Dendritic cell treated with granulocyte-macrophage colony-stimulating factor and Interleukin-4, amounts not matched to agents 40 ng/mL and 50 ng/mL, for 4 days (primary cell): ENCODE measurements at regions not wholly inside any gene's neighbourhood (a gene's known extent, or its start where the extent isn't known, plus 50 kb on each side); places are given as distances from the start of the nearest gene placed in this dataset.

Experiments used
- H3K27ac Mint-ChIP-seq: one replicate; pipeline ENCODE4 v1.8.0; 2022; ENCODE audit warnings: mild to moderate bottlenecking, mixed read lengths
- H3K27me3 Mint-ChIP-seq: one replicate; pipeline ENCODE4 v1.8.0; 2022; ENCODE audit warnings: mild to moderate bottlenecking, mixed read lengths
- H3K36me3 Mint-ChIP-seq: one replicate; pipeline ENCODE4 v1.8.0; 2022; ENCODE audit warnings: low read depth, mixed read lengths
- H3K4me1 Mint-ChIP-seq: one replicate; pipeline ENCODE4 v1.8.0; 2022; ENCODE audit warnings: low read depth, mixed read lengths
- H3K4me3 Mint-ChIP-seq: one replicate; pipeline ENCODE4 v1.8.0; 2022; ENCODE audit warnings: mild to moderate bottlenecking, moderate library complexity, mixed read lengths
- H3K9me3 Mint-ChIP-seq: one replicate; pipeline ENCODE4 v1.8.0; 2022; ENCODE audit warnings: mixed read lengths
- intact Hi-C: fragments of 100-400 bp; cut with micrococcal nuclease; formaldehyde crosslinking; loops from one replicate; pipeline ENCODE4 v1.15.0; 2022

DNA sequence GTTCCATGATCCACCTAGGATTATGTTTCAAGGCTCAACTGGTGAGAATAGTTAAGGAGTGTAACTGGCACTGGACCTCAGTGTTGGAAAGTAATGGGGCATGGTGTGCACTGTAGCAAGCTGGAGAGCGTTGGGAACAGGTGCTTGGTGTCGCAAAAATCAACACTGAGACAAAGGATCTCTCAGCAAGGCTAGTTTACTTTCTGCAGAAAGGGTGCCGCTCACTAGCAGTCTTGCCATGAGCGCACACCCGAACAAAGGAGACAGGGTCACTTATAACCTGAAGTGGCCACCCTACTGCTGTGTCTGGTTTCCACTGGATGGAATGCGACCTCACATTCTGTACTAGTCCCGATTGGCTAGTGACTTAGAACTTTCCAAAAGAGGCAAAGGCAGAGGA, 133.2 kb downstream of the TMEM17 start:
- no peaks in the 10 kb centered on the region for H3K27me3 Mint-ChIP-seq
- no peaks in the 10 kb centered on the region for H3K36me3 Mint-ChIP-seq
- intact Hi-C loops = no loop called here
- no peak overlapping the region for H3K27ac Mint-ChIP-seq
- no peaks in the 10 kb centered on the region for H3K4me1 Mint-ChIP-seq
- no peak overlapping the region for H3K4me3 Mint-ChIP-seq
- peaks cover 23% of the 10 kb centered on the region for H3K9me3 Mint-ChIP-seq

DNA sequence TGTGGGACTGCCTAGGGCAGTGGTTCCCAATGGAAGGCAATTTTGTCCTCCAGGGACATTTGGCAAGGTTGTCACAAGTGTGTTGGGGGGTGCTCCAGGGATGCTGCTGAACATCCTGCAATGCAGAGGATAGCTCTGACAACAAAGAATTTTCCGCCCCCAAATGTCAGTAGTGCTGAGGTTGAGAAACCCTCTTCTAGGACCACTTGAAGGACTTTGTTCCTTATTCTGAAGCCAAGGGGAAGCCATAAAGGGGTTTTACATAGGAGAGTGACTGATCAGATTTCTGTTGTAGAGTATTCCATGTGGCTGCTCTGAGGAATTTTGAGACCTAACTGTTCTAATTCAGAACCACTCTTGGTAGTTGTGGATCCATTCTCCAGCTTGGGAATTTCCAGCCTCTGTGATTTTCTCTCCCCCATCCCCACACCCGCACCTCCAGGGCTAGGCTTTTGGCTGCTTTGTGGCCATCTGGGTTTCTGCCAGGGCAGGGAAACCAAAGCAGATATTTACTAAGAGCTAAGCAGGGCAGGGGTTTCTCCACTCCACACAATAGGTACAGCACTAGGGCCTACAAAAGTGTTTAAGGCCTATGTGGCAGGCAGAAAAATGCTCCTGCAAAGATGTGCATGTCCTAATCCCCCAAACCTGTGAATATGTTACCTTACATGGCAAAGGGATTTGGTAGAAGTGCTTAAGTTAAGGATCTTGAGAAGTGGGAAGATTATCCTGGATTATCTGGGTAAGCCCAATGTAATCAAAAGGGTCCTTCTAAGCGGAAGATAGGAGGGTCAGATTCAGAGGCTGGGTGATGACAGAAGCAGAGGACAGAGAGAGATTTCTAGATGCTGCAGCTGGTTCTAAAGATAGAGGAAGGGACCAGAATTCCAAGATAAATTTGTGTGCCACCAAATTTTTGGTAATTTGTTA, 135.4 kb downstream of the TMEM17 start:
- Mint-ChIP-seq H3K27ac (no peak overlapping the region), H3K36me3 (no peaks in the 10 kb centered on the region), H3K27me3 (no peaks in the 10 kb centered on the region), H3K4me1 (no peaks in the 10 kb centered on the region), H3K9me3 (peaks cover 23% of the 10 kb centered on the region), H3K4me3 (no peak overlapping the region)
- intact Hi-C loops = no loop called here

DNA sequence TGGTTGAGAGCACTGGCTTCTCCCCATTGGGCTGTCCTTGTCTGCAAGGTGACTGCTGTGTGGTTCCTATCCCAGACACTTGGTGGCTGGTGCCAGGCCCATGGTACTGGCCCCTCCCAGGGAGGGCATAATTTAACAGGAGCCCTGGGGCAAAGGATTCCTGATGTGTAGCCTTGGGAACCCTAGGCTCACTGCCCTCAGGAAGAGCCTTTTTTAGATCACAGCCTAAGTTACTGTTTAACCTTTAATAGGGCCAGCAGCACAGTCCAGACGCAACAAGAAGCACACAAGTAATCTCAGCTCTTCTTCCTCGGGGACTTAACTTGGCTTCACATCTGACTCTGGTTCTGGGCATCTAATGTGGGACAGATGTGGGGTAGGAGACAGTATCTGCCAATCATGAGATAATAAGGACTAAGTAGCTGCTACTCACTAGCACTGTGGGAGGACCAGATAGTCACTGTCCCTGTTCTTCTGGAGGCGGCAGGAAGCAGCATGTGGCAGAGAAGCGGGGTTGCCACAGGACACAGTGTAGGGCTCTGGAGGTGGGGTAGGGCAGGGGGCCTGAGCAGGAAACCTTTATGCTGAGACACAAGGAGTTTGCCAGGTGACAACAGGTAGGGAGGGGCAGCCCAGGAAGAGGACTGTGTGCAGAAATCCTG, 136.3 kb downstream of the TMEM17 start:
- intact Hi-C loops = no loop called here
- H3K4me3 Mint-ChIP-seq = no peak overlapping the region
- H3K4me1 Mint-ChIP-seq = no peaks in the 10 kb centered on the region
- H3K27me3 Mint-ChIP-seq = no peaks in the 10 kb centered on the region
- H3K36me3 Mint-ChIP-seq = no peaks in the 10 kb centered on the region
- H3K9me3 Mint-ChIP-seq = peaks cover 23% of the 10 kb centered on the region
- H3K27ac Mint-ChIP-seq = no peak overlapping the region

DNA sequence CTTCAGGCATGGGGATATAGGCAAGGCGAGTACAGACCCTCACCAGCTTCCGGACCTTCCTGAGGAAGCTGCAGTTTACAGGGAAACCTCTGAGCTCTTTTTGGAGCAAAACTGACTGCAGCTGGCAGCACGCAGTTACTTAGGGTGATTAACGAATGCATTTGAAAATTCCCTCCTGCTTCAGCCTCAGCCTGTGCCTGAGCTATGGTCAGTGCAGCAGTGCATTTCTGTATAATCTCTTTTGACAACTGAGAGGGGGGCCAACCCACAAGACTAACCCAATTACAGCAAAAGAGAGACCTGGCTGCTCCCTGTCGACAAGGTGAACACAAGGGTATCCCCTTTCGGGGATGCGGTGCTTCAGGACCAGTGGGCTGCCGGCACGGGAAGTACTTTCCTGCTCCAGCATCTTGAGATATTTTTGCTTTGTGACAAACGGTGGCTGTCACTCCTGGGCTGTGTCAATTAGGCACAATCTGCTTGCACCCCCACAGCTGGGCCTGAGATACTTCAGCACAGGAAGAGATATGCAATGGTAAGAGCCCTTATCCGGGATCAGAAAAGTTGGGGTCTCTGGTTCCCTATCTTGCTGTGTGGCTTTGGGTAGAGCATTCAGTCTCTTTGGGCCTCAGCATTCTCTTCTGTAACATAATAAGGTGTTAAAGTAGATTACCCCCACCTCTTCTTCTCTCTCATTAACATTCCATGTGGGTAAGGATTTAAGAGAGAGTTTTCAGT, 141.0 kb downstream of the TMEM17 start:
- intact Hi-C loops = no loop called here
- no peak overlapping the region for H3K27ac Mint-ChIP-seq

DNA sequence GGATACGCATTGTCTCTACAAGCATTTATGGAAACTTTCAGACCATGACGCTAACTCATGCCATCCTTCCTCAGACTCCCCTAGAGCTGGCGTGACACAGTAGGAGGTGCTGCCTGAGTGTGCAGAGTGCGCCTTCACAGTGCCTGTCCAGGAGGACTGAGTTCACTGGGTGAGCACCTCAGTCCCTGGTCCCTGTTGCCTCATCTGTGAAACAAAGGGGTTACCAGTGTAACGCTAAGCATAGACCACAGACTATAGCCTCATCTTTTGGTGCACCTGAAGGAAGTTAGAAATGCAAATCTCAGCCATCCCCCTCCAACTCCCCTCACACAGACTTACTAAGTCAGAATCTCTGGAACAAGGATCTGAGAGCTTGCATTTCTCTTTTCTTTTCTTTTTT, 142.8 kb downstream of the TMEM17 start:
- H3K4me1 Mint-ChIP-seq = no peaks in the 10 kb centered on the region
- peaks cover 9% of the 10 kb centered on the region for H3K9me3 Mint-ChIP-seq
- H3K27me3 Mint-ChIP-seq = peaks cover 2% of the 10 kb centered on the region
- intact Hi-C loops = no loop called here
- H3K27ac Mint-ChIP-seq = no peak overlapping the region
- H3K36me3 Mint-ChIP-seq = no peaks in the 10 kb centered on the region
- H3K4me3 Mint-ChIP-seq = no peak overlapping the region

More for the DNA sequence above, 141.0 kb downstream of the TMEM17 start:
- no peaks in the 10 kb centered on the region for H3K36me3 Mint-ChIP-seq
- H3K4me1 Mint-ChIP-seq = no peaks in the 10 kb centered on the region
- peaks cover 19% of the 10 kb centered on the region for H3K9me3 Mint-ChIP-seq
- H3K4me3 Mint-ChIP-seq = no peak overlapping the region
- peaks cover 2% of the 10 kb centered on the region for H3K27me3 Mint-ChIP-seq

DNA sequence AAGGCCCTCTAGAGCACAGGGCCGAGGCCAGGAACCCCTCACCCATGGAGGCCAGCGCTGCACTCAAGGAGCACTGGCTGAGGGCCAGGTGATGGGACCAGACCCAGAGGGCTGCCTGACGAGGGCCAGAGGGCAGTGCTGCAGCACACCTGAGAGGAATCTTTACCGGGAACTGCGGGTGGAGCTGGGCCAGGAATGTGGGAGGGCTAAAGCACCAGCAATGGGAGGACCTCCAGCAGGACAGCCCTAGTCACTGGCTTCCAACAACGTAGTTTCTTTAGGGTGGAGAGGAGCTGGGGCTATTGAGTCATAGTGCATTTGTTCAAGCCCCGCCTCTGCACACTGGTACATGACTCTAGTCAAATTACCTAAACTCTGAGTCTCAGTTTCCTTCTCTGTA, 143.4 kb downstream of the TMEM17 start:
- intact Hi-C loops = no loop called here
- H3K27ac Mint-ChIP-seq = no peak overlapping the region

DNA sequence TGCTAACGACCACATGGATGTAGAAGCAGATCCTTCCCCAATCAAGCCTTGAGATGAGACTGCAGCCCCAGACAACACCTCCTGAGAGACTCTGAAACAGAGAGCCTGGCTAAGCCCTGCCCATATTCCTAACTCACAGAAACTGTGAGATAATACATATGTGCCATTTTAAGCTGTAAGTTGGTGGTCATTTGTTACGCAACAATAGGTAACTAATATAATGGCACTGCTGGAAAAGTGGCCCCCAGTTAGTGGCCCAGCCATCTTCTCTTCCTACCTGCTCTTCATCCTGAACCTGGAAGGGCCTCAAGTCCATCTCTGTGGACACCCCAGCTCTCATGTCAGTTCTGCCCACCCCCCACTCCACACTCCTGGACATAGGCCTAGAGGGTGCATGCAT, 144.0 kb downstream of the TMEM17 start:
- Mint-ChIP-seq H3K4me3 (no peak overlapping the region), H3K27ac (no peak overlapping the region), H3K9me3 (peaks cover 9% of the 10 kb centered on the region), H3K27me3 (peaks cover 2% of the 10 kb centered on the region), H3K4me1 (no peaks in the 10 kb centered on the region), H3K36me3 (no peaks in the 10 kb centered on the region)
- intact Hi-C loops = no loop called here

More for the DNA sequence above, 143.4 kb downstream of the TMEM17 start:
- Mint-ChIP-seq H3K4me1 (no peaks in the 10 kb centered on the region), H3K36me3 (no peaks in the 10 kb centered on the region), H3K27me3 (peaks cover 2% of the 10 kb centered on the region), H3K9me3 (peaks cover 9% of the 10 kb centered on the region), H3K4me3 (no peak overlapping the region)

DNA sequence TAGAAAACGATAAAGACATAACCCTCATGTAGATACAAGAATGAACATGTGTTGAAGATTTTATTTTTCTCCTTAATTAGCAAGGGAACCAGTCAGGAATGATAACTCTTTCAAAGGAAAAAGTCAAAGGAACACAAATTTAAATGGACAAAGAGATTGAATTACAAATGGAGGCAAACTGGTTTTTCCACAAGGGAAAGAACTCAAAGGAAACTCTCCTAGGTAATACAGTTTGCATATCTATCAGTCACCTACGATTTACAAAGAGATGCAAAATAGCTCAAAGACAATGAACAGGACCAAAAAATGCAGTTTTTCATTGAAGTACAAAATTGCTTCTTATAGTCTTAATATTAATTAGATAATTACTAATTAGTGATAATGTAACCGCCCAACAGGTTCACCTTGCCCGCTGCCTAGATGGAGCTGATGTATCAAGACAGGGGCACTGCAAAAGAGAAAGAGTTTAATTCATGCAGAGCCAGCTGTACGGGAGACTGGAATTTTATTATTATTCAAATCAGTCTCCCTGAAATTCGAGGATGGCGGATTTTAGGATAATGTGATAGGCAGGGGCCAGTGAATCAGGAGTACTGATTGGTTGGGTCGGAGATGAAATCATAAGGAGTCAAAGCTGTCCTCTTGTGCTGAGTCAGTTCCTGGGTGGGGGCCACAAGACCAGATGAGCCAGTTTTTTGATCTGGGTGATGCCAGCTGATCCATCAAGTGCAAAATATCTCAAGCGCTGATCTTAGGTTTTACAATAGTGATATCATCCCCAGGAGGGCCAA, 151.0 kb downstream of the TMEM17 start:
- Mint-ChIP-seq H3K4me3 (no peak overlapping the region), H3K27me3 (no peaks in the 10 kb centered on the region), H3K27ac (no peak overlapping the region), H3K9me3 (peaks cover 8% of the 10 kb centered on the region), H3K4me1 (no peaks in the 10 kb centered on the region), H3K36me3 (no peaks in the 10 kb centered on the region)
- intact Hi-C loops = no loop called here

DNA sequence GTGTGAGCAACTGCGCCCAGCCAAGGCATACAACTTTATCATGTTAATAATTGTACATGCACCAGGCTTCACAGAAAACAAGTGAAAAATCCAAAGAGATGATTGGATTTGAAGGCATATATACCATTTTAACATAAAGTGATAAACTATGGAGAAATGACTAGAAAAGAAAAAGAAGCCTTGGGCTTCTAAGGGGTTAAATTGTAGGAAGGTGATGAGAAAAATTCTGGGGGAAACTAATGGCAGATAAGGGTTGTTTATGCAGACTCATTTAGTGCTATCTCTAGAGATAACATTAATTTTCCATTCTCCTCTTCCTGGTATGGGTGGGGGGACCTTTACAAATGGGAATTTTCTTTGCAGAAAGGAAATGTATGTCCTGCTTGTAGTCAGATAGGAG, 154.0 kb downstream of the TMEM17 start:
- Mint-ChIP-seq H3K9me3 (peaks cover 8% of the 10 kb centered on the region), H3K36me3 (no peaks in the 10 kb centered on the region), H3K27ac (no peak overlapping the region), H3K4me1 (no peaks in the 10 kb centered on the region), H3K4me3 (no peak overlapping the region), H3K27me3 (no peaks in the 10 kb centered on the region)
- intact Hi-C loops = no loop called here

DNA sequence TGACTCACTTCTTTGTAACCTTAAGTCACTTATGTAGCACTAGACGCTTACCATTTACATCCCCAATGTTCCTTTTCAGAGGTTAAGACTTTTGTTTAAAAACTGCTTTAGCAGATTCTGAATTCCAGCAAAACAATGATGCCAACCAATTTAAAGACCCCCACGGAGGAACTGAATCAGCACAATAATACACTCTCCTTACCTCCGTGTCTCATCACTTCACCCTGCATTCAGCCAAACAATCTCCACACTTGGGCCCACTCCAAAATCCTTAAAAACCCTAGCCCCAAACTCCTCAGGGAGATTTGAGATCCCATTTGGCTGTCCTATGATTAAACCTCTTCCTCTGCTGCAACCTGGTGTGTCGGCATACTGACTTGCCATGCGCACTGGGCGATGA, 153.9 kb downstream of the B3GNT2 start:
- Mint-ChIP-seq H3K4me1 (no peaks in the 10 kb centered on the region), H3K27ac (no peak overlapping the region), H3K9me3 (peaks cover 8% of the 10 kb centered on the region), H3K27me3 (no peaks in the 10 kb centered on the region), H3K36me3 (no peaks in the 10 kb centered on the region), H3K4me3 (no peak overlapping the region)
- intact Hi-C loops = no loop called here

DNA sequence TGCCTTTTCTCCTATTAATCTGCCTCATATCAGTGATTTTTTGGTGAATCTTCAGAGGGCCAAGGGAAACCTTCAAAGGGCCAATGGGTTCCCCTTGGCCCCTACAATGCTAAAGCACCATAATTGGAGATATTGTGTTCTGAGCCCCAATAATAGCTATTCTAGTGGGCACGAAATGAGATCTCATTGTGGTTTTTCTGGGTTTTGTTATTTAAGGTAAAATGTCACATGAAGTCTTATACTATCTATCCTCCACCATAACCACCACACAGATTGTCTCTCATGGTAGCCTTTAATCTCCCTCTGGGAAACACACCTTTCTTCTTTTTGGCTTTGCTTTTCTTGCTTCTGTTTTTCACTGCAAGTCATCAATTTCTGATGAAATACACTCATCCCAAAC, 152.8 kb downstream of the B3GNT2 start:
- H3K27me3 Mint-ChIP-seq = no peaks in the 10 kb centered on the region
- intact Hi-C loops = no loop called here
- H3K4me3 Mint-ChIP-seq = no peak overlapping the region
- H3K27ac Mint-ChIP-seq = no peak overlapping the region
- no peaks in the 10 kb centered on the region for H3K36me3 Mint-ChIP-seq
- H3K4me1 Mint-ChIP-seq = no peaks in the 10 kb centered on the region
- H3K9me3 Mint-ChIP-seq = peaks cover 8% of the 10 kb centered on the region

DNA sequence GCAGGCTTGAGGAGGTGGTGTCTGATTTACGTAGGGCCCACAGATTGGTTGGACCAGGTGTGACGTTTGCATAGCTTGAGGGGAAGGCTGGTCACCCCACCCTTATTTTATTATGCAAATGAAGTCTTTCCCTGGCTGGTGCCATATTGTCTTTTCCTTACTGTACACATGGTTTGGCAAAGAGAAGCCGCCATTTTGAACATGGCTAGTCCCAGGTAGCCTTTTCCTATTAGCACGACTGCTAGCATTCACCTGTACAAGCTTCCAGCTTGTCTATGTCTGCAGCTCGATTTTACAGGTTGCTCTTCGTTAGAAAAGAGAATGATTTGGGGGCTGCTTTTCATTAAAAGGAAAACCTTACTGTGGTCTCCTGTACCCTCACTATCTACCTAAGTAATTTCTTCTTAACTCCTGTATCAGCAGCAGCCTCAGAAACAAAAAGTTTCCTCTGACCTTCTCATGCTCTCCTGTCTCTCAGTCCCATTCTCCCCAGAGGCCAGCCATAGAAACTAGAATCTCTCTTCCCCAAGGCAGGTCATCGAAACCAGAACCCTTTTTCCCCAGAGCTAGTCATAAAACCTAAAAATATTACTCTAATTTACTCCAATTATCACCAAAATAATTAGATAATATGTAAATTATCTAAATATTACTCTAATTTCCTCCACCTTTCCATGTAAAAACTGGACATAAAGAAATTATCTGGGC, 151.8 kb downstream of the B3GNT2 start:
- H3K9me3 Mint-ChIP-seq = peaks cover 8% of the 10 kb centered on the region
- H3K4me1 Mint-ChIP-seq = no peaks in the 10 kb centered on the region
- H3K36me3 Mint-ChIP-seq = no peaks in the 10 kb centered on the region
- no peak overlapping the region for H3K4me3 Mint-ChIP-seq
- H3K27ac Mint-ChIP-seq = no peak overlapping the region
- H3K27me3 Mint-ChIP-seq = no peaks in the 10 kb centered on the region
- intact Hi-C loops = no loop called here

DNA sequence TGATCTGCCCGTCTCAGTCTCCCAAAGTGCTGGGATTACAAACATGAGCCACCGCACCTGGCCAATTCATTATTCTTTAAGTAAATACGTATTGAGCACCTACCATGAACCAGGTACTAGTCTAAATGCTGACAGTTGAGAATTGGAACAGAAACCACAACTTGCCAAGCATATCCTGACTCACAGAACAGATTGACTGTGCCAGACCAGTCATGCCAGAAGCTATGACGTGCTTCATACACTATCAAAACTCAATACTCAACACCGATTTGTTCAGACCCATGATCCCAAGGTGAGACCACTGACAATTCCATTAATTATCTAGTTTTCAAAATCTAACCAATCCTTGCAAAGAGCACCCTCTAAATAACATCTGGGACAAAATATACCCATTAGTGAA, 148.6 kb downstream of the B3GNT2 start:
- intact Hi-C loops = no loop called here
- H3K4me1 Mint-ChIP-seq = no peaks in the 10 kb centered on the region
- no peaks in the 10 kb centered on the region for H3K27me3 Mint-ChIP-seq

More for the DNA sequence above, 148.6 kb downstream of the B3GNT2 start:
- no peak overlapping the region for H3K4me3 Mint-ChIP-seq
- H3K36me3 Mint-ChIP-seq = no peaks in the 10 kb centered on the region
- H3K27ac Mint-ChIP-seq = no peak overlapping the region
- no peaks in the 10 kb centered on the region for H3K9me3 Mint-ChIP-seq
